OCI-LY1 (cell line): ENCODE measurements at regions not wholly inside any gene's neighbourhood (a gene's known extent, or its start where the extent isn't known, plus 50 kb on each side); places are given as distances from the start of the nearest gene placed in this dataset.
A peak's percentile ranks its signal among the peaks of the same experiment; 100 is the strongest.

Experiments used
- EZH2 ChIP-seq: fragments of 200-600 bp; sonication (generic), shearing (Covaris generic); IDR thresholded peaks from 2 replicates; pipeline ENCODE4 v1.8.0; 2017; ENCODE audit warnings: borderline replicate concordance, mixed run types, mild to moderate bottlenecking, antibody characterized with exemption, low read length, moderate library complexity, mixed read lengths
- TF ChIP-seq, protein P1 (sequence below): fragments of 200-600 bp; sonication (generic), shearing (Covaris generic); IDR thresholded peaks from 2 replicates; pipeline ENCODE4 v1.5.1; 2017; ENCODE audit warnings: mild to moderate bottlenecking, antibody characterized with exemption, low read length, moderate library complexity, mixed read lengths

- TF ChIP-seq, protein P1, sequence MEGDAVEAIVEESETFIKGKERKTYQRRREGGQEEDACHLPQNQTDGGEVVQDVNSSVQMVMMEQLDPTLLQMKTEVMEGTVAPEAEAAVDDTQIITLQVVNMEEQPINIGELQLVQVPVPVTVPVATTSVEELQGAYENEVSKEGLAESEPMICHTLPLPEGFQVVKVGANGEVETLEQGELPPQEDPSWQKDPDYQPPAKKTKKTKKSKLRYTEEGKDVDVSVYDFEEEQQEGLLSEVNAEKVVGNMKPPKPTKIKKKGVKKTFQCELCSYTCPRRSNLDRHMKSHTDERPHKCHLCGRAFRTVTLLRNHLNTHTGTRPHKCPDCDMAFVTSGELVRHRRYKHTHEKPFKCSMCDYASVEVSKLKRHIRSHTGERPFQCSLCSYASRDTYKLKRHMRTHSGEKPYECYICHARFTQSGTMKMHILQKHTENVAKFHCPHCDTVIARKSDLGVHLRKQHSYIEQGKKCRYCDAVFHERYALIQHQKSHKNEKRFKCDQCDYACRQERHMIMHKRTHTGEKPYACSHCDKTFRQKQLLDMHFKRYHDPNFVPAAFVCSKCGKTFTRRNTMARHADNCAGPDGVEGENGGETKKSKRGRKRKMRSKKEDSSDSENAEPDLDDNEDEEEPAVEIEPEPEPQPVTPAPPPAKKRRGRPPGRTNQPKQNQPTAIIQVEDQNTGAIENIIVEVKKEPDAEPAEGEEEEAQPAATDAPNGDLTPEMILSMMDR, result peak; percentile 74
- no peak for TF ChIP-seq EZH2
These were observed 366.5 kb upstream of the OR4E1 start for GRCh38 chr14:22039938-22040780.
